Pons (tissue), 1 donor: ENCODE measurements at regions not wholly inside any gene's neighbourhood (a gene's known extent, or its start where the extent isn't known, plus 50 kb on each side); places are given as distances from the start of the nearest gene placed in this dataset.
"Not testable (repeated sequence)": the region's sequence is repeated elsewhere in the genome, so short reads cannot be mapped to it uniquely, and the experiment has no call there.

Experiments
- DNase-seq: peaks from one replicate; pipeline ENCODE4 v3.0.0-alpha.2; 2016; ENCODE audit warnings: low spot score

- DNase-seq = no peak
Measured at GRCh38 chr2:145411493-145411892, 891.6 kb upstream of the ZEB2 start.

- DNase-seq = no peak
Measured at GRCh38 chr2:145410086-145410485, 890.2 kb upstream of the ZEB2 start.

GRCh38 chr2:145408980-145409379, 889.1 kb upstream of the ZEB2 start:
- no peak for DNase-seq

GRCh38 chr2:145404690-145405089, 884.8 kb upstream of the ZEB2 start:
- no peak for DNase-seq

- DNase-seq = no peak
Measured at GRCh38 chr2:145402706-145403277, 882.9 kb upstream of the ZEB2 start.

GRCh38 chr2:145399131-145399530, 879.2 kb upstream of the ZEB2 start:
- no peak for DNase-seq

GRCh38 chr2:145394181-145394580, 874.3 kb upstream of the ZEB2 start:
- DNase-seq = no peak

- no peak for DNase-seq
Measured at GRCh38 chr2:145386973-145387372, 867.1 kb upstream of the ZEB2 start.

- no peak for DNase-seq
Measured at GRCh38 chr2:145383961-145384360, 864.0 kb upstream of the ZEB2 start.

GRCh38 chr2:145380436-145381017, 860.6 kb upstream of the ZEB2 start:
- no peak for DNase-seq

GRCh38 chr2:145379934-145380333, 860.0 kb upstream of the ZEB2 start:
- DNase-seq = no peak

GRCh38 chr2:145374165-145374564, 854.2 kb upstream of the ZEB2 start:
- no peak for DNase-seq

GRCh38 chr2:145367334-145367733, 847.4 kb upstream of the ZEB2 start:
- DNase-seq = not testable (repeated sequence)

GRCh38 chr2:145366341-145366740, 846.4 kb upstream of the ZEB2 start:
- DNase-seq = no peak

GRCh38 chr2:145360129-145360790, 840.3 kb upstream of the ZEB2 start:
- no peak for DNase-seq

GRCh38 chr2:145359561-145359960, 839.6 kb upstream of the ZEB2 start:
- no peak for DNase-seq

GRCh38 chr2:145356056-145356455, 836.1 kb upstream of the ZEB2 start:
- no peak for DNase-seq

GRCh38 chr2:145352484-145352883, 832.6 kb upstream of the ZEB2 start:
- DNase-seq = no peak

- DNase-seq = no peak
Measured at GRCh38 chr2:145351864-145352425, 832.0 kb upstream of the ZEB2 start.

- DNase-seq = no peak
Measured at GRCh38 chr2:145350011-145350410, 830.1 kb upstream of the ZEB2 start.

GRCh38 chr2:145344076-145344724, 824.3 kb upstream of the ZEB2 start:
- no peak for DNase-seq

- DNase-seq = no peak
Measured at GRCh38 chr2:145343287-145343686, 823.4 kb upstream of the ZEB2 start.

GRCh38 chr2:145341536-145341935, 821.6 kb upstream of the ZEB2 start:
- DNase-seq = no peak
